GM23248 (cell line): ENCODE measurements at regions not wholly inside any gene's neighbourhood (a gene's known extent, or its start where the extent isn't known, plus 50 kb on each side); places are given as distances from the start of the nearest gene placed in this dataset.

Source experiments
- DNase-seq: peaks from one replicate; pipeline ENCODE4 v3.0.0-alpha.2; 2015
- H2AFZ ChIP-seq: fragments of 200-600 bp; sonication (generic); 2 replicates; pipeline ENCODE4 v1.6.1; 2016; ENCODE audit warnings: antibody characterized with exemption
- H3F3A ChIP-seq: fragments of 200-600 bp; sonication (generic); 2 replicates; pipeline ENCODE4 v1.6.1; 2016; ENCODE audit warnings: mild to moderate bottlenecking, antibody characterized with exemption, mixed run types; ENCODE audit not compliant: insufficient read depth
- H3K27ac ChIP-seq: fragments of 200-600 bp; sonication (generic); 2 replicates; pipeline ENCODE4 v1.5.1; 2016; ENCODE audit warnings: mild to moderate bottlenecking
- H3K27me3 ChIP-seq: fragments of 200-600 bp; sonication (generic); replicated peaks from 2 replicates; pipeline ENCODE4 v1.6.1; 2016; ENCODE audit warnings: mild to moderate bottlenecking; ENCODE audit not compliant: insufficient read depth
- H3K36me3 ChIP-seq: fragments of 200-600 bp; sonication (generic); 2 replicates; pipeline ENCODE4 v1.6.1; 2016; ENCODE audit warnings: low read depth, mild to moderate bottlenecking
- H3K4me1 ChIP-seq: fragments of 200-600 bp; sonication (generic); 2 replicates; pipeline ENCODE4 v1.6.1; 2016; ENCODE audit warnings: mild to moderate bottlenecking; ENCODE audit not compliant: insufficient read depth
- H3K4me2 ChIP-seq: fragments of 200-600 bp; sonication (generic); one replicate; pipeline ENCODE4 v1.6.1; 2016; ENCODE audit warnings: mild to moderate bottlenecking; ENCODE audit not compliant: unreplicated experiment
- H3K4me3 ChIP-seq: fragments of 200-600 bp; sonication (generic); 2 replicates; pipeline ENCODE4 v1.5.1; 2016; ENCODE audit warnings: mild to moderate bottlenecking
- H3K79me2 ChIP-seq: fragments of 200-600 bp; sonication (generic); 2 replicates; pipeline ENCODE4 v1.6.1; 2016; ENCODE audit warnings: mild to moderate bottlenecking; ENCODE audit not compliant: insufficient read depth
- H3K9ac ChIP-seq: fragments of 200-600 bp; sonication (generic); 2 replicates; pipeline ENCODE4 v1.6.1; 2016; ENCODE audit warnings: mild to moderate bottlenecking
- H3K9me2 ChIP-seq: fragments of 200-600 bp; sonication (generic); 2 replicates; pipeline ENCODE4 v1.6.1; 2016; ENCODE audit warnings: mixed run types, mild to moderate bottlenecking, moderate library complexity; ENCODE audit not compliant: insufficient read depth
- H3K9me3 ChIP-seq: fragments of 200-600 bp; sonication (generic); one replicate; pipeline ENCODE4 v1.6.1; 2017; ENCODE audit warnings: low read depth
- H4K20me1 ChIP-seq: fragments of 200-600 bp; sonication (generic); 2 replicates; pipeline ENCODE4 v1.6.0; 2016; ENCODE audit not compliant: insufficient read depth
- EZH2 ChIP-seq: fragments of 200-600 bp; sonication (generic); IDR thresholded peaks from 2 replicates; pipeline ENCODE4 v1.6.1; 2018; ENCODE audit warnings: antibody characterized with exemption, mild to moderate bottlenecking; ENCODE audit not compliant: insufficient read depth, poor library complexity, severe bottlenecking
- EZH2phosphoT487 ChIP-seq: fragments of 200-600 bp; sonication (generic); IDR thresholded peaks from 2 replicates; pipeline ENCODE4 v1.6.1; 2018; ENCODE audit warnings: antibody characterized with exemption, moderate library complexity, mild to moderate bottlenecking, low read depth; ENCODE audit not compliant: insufficient read depth
- WGBS, 2 experiments: methylation state at CpG; one replicate each; pipeline ENCODE4 v1.1.6; 2015 to 2017; ENCODE audit warnings: low lambda C conversion rate in 2 of 2, low coverage in 1 of 2; ENCODE audit errors: missing lambda C conversion rate in 2 of 2; 5-methylcytosine and 5-hydroxymethylcytosine counted together
- in situ Hi-C: fragments of 300-500 bp; cut with MboI; formaldehyde crosslinking; loops from 2 replicates; pipeline ENCODE4 v1.15.0; 2020

GRCh38 chr5:86909418-86910295 lies 291.9 kb downstream of the COX7C start:
- H3K36me3 ChIP-seq = no peaks in the 10 kb centered on the region
- in situ Hi-C loops = no loop called here
- H3F3A ChIP-seq = peaks cover 24% of the 10 kb centered on the region
- H2AFZ ChIP-seq = no peak overlapping the region; the same call in 1 of the 2 replicates
- peak overlapping the region; percentile 78 for H3K27ac ChIP-seq
- no peaks in the 10 kb centered on the region for H3K9me3 ChIP-seq
- peak; percentile 91 for DNase-seq
- H3K4me3 ChIP-seq = peak overlapping the region; percentile 36
- TF ChIP-seq EZH2phosphoT487 = 0 out of 2 replicates have a peak, but pooled peaks have one; percentile 25
- no peak for TF ChIP-seq EZH2
- H3K4me1 ChIP-seq = peaks cover 27% of the 10 kb centered on the region
- 1 to 2% methylated on average over 6 of the region's 6 CpGs for WGBS, 2 experiments
- no peaks in the 10 kb centered on the region for H3K27me3 ChIP-seq
- H4K20me1 ChIP-seq = no peaks in the 10 kb centered on the region
- no peaks in the 10 kb centered on the region for H3K9me2 ChIP-seq
- no peaks in the 10 kb centered on the region for H3K79me2 ChIP-seq
- peak overlapping the region; percentile 47 for H3K4me2 ChIP-seq
- H3K9ac ChIP-seq = peak overlapping the region; percentile 29

DNA sequence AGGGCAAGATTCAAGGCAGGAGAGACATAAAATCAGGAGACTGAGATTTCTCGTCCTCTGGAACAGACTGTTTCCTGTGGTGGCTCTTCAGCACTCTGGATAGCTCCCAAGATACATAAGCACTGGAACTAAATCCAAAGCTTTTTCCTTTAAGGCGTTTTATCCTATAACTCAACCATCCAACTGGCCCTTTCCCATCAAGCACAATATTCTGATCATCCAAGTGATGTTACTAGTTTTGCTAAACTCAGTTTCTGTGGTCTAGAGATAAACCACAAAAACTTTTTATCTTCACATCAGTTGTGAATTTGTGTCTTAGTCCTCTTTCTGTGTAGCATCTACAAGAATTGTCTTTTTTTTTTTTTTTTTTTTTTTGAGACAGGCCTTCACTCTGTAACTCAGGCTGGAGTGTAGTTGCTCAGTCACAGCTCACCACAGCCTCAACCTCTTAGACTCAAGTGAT lies 299.4 kb downstream of the COX7C start:
- TF ChIP-seq EZH2 (no peak), EZH2phosphoT487 (no peak)
- Histone ChIP-seq H3K9ac (no peak overlapping the region), H3K4me1 (no peaks in the 10 kb centered on the region), H4K20me1 (no peaks in the 10 kb centered on the region), H3K9me2 (no peaks in the 10 kb centered on the region), H3F3A (no peaks in the 10 kb centered on the region), H3K27me3 (no peaks in the 10 kb centered on the region), H3K4me3 (no peak overlapping the region), H3K27ac (no peak overlapping the region), H3K79me2 (no peaks in the 10 kb centered on the region), H2AFZ (no peak overlapping the region), H3K36me3 (no peaks in the 10 kb centered on the region), H3K4me2 (no peak overlapping the region), H3K9me3 (no peaks in the 10 kb centered on the region)
- in situ Hi-C loops = no loop called here
- peak; percentile 69 for DNase-seq
- 23 to 28% methylated on average over 2 of the region's 2 CpGs for WGBS, 2 experiments

DNA sequence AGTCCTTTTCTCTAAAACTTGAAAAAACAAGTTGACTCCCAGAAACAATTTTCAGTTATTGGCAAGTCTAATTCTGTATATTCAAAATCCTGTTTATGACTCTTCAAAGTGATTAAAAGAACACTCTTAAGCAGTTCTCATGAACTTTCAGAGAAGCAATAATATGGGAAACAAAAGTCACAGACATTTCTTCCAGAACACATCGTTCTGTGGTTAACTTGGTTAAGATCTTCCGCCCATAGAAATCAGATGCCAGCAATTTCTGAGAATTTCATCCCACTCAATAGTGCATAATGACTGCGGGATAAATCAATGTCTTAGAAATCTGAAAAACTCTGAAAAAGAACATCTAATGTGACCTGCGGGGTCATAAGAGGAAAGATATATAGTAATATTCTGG lies 300.5 kb downstream of the COX7C start:
- H3K4me1 ChIP-seq = no peaks in the 10 kb centered on the region
- WGBS, 2 experiments = 50% methylated on average over 4 of the region's 4 CpGs
- H3K9ac ChIP-seq = no peak overlapping the region
- TF ChIP-seq EZH2 (no peak), EZH2phosphoT487 (no peak)
- H3K27me3 ChIP-seq = no peaks in the 10 kb centered on the region
- in situ Hi-C loops = no loop called here
- H3K9me3 ChIP-seq = no peaks in the 10 kb centered on the region
- H3K9me2 ChIP-seq = no peaks in the 10 kb centered on the region
- no peak overlapping the region for H3K27ac ChIP-seq
- H3K4me3 ChIP-seq = no peak overlapping the region
- H3K79me2 ChIP-seq = no peaks in the 10 kb centered on the region
- no peak overlapping the region for H3K4me2 ChIP-seq
- H4K20me1 ChIP-seq = no peaks in the 10 kb centered on the region
- no peaks in the 10 kb centered on the region for H3F3A ChIP-seq
- DNase-seq = no peak
- no peaks in the 10 kb centered on the region for H3K36me3 ChIP-seq
- H2AFZ ChIP-seq = no peak overlapping the region

DNA sequence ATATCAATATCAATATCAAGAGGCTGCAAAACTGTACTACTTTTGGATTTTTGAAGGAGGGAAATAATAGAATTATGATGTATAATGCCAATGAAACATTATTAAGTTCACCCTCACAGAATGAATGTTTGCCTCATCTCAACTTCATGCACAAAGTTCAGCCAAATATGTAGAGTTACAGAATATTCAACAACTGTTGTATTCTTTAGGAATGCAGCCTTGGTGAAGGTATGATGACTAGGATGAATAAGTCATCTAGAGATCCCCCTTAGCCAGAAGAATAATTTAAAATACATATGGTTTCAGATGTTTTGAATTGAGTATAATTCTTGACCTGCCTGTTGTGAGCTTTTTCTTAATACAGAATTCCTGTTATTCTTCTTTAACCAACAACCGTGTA lies 308.3 kb downstream of the COX7C start:
- Histone ChIP-seq H3K4me2 (no peak overlapping the region), H3K4me1 (no peaks in the 10 kb centered on the region), H2AFZ (no peak overlapping the region), H3K27me3 (peaks cover 14% of the 10 kb centered on the region), H3K36me3 (no peaks in the 10 kb centered on the region), H3K9me3 (no peaks in the 10 kb centered on the region), H3K79me2 (no peaks in the 10 kb centered on the region), H3K9me2 (no peaks in the 10 kb centered on the region), H3F3A (no peaks in the 10 kb centered on the region), H3K9ac (no peak overlapping the region), H3K4me3 (no peak overlapping the region), H3K27ac (no peak overlapping the region), H4K20me1 (no peaks in the 10 kb centered on the region)
- 29 to 54% methylated on average over 1 of the region's 1 CpG for WGBS, 2 experiments
- in situ Hi-C loops = no loop called here
- TF ChIP-seq EZH2phosphoT487 (no peak), EZH2 (no peak)
- no peak for DNase-seq
